ENCODE measurements at regions not wholly inside any gene's neighbourhood (a gene's known extent, or its start where the extent isn't known, plus 50 kb on each side); places are given as distances from the start of the nearest gene placed in this dataset.

GRCh38 chr1:193868425-193868824 lies 682.0 kb upstream of the B3GALT2 start:
- H3K4me1 ChIP-seq, result no peaks in the 10 kb centered on the region
- intact Hi-C loops (cut with DNase I), result no loop called here
- no peak overlapping the region for H3K27ac ChIP-seq
- DNase-seq, result no peak
- no peak overlapping the region for H3K4me3 ChIP-seq
- TF ChIP-seq, protein P1, sequence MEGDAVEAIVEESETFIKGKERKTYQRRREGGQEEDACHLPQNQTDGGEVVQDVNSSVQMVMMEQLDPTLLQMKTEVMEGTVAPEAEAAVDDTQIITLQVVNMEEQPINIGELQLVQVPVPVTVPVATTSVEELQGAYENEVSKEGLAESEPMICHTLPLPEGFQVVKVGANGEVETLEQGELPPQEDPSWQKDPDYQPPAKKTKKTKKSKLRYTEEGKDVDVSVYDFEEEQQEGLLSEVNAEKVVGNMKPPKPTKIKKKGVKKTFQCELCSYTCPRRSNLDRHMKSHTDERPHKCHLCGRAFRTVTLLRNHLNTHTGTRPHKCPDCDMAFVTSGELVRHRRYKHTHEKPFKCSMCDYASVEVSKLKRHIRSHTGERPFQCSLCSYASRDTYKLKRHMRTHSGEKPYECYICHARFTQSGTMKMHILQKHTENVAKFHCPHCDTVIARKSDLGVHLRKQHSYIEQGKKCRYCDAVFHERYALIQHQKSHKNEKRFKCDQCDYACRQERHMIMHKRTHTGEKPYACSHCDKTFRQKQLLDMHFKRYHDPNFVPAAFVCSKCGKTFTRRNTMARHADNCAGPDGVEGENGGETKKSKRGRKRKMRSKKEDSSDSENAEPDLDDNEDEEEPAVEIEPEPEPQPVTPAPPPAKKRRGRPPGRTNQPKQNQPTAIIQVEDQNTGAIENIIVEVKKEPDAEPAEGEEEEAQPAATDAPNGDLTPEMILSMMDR (IDR thresholded peaks at IDR 0.05), result no peak
- H3K9me3 ChIP-seq, result no peaks in the 10 kb centered on the region
- no peak for ATAC-seq
- no peaks in the 10 kb centered on the region for H3K36me3 ChIP-seq
- no peaks in the 10 kb centered on the region for H3K27me3 ChIP-seq (ENCODE audit: low read depth)

DNA sequence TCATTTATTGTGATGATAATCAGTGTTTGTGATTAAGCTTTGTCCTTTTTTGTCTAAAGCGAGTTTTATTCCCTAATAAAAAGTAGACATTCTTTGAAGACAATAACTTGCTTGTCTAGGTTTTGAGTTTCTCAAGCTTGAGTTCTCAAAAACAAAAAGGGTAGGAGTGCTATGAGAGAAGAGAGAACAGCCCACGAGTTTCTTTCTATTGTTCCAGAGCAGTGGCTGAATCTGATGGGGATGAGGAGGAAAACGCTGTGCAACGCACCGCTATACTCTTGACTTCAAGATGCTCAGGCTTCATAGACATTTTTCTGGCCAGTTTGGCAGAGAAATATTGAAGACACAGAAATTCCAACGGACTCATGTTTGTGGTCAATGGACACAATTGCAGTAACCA lies 669.8 kb upstream of the B3GALT2 start:
- H3K36me3 ChIP-seq, result no peaks in the 10 kb centered on the region
- H3K4me3 ChIP-seq, result no peak overlapping the region
- H3K27me3 ChIP-seq (ENCODE audit: low read depth), result no peaks in the 10 kb centered on the region
- no peak overlapping the region for H3K27ac ChIP-seq
- no peaks in the 10 kb centered on the region for H3K4me1 ChIP-seq
- DNase-seq (no peak), ATAC-seq (no peak)
- H3K9me3 ChIP-seq, result no peaks in the 10 kb centered on the region
- intact Hi-C loops (cut with DNase I), result no loop called here
- TF ChIP-seq, protein P1 (IDR thresholded peaks at IDR 0.05), result no peak

- DNase-seq, result no peak
- intact Hi-C loops (cut with DNase I), result no loop called here
- no peak for ATAC-seq
- Histone ChIP-seq H3K9me3 (no peaks in the 10 kb centered on the region), H3K27ac (no peak overlapping the region), H3K4me1 (no peaks in the 10 kb centered on the region), H3K27me3 (ENCODE audit: low read depth) (no peaks in the 10 kb centered on the region), H3K4me3 (no peak overlapping the region), H3K36me3 (no peaks in the 10 kb centered on the region)
- TF ChIP-seq, protein P1 (IDR thresholded peaks at IDR 0.05), result no peak
Observed at GRCh38 chr1:193850745-193851144, 664.3 kb upstream of the B3GALT2 start.

DNA sequence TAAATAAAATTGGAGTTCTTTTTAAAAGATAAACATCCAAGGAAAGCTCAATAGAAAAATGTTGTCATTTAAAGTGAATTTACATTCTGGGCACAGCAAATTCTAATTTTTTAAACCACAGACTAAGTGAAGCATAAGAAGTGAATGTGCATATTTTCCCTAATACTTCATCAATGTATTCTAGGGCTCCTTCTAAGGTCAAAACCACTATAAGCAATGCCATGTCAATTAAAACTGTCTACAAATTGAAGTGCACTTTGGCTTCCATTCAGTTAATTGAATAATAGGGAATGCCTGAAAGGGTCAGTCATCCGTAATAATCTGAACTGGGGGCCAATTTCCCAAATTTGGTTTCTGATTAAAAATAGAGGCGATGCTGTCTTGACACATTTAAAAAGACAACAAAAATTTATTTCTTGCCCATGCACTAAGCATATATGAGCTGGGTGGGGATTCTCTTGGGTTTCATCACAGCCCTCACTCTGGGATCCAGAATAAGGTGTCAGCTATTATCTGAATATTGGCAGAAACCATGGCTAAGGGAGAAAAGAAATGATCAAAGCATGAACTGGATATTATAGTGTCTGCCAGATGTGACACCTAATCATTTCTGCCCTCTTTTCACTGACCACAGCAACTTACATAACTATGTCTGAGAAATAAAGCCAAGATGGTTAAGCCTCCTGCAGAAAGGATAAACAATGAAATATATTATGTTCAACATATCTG lies 660.6 kb upstream of the B3GALT2 start:
- Histone ChIP-seq H3K9me3 (no peaks in the 10 kb centered on the region), H3K4me3 (no peak overlapping the region), H3K4me1 (no peaks in the 10 kb centered on the region), H3K36me3 (no peaks in the 10 kb centered on the region), H3K27ac (no peak overlapping the region), H3K27me3 (ENCODE audit: low read depth) (no peaks in the 10 kb centered on the region)
- TF ChIP-seq, protein P1 (IDR thresholded peaks at IDR 0.05), result no peak
- intact Hi-C loops (cut with DNase I), result no loop called here
- DNase-seq (no peak), ATAC-seq (no peak)

DNA sequence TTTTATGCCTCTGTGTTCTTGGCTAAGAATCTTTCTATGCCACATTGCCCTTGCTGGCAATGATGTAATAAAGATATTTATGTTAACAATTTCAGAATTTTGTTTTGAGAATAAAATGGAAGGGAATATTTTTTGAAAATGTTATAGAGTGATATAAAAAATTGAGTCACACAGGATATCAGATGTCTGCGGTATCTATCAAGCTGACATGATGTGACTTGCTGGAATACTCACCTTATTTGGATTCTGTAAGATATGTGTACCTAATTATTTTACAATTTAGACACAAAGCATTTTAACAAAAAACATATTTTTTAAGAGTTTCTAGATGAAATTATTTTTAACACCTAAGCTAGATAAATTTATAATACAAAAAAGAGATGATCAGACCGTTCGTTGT lies 660.0 kb upstream of the B3GALT2 start:
- Histone ChIP-seq H3K4me3 (no peak overlapping the region), H3K27ac (no peak overlapping the region), H3K36me3 (no peaks in the 10 kb centered on the region), H3K9me3 (no peaks in the 10 kb centered on the region), H3K4me1 (no peaks in the 10 kb centered on the region), H3K27me3 (ENCODE audit: low read depth) (no peaks in the 10 kb centered on the region)
- DNase-seq (no peak), ATAC-seq (no peak)
- TF ChIP-seq, protein P1 (IDR thresholded peaks at IDR 0.05), result no peak
- intact Hi-C loops (cut with DNase I), result no loop called here
